ENCODE measurements at regions not wholly inside any gene's neighbourhood (a gene's known extent, or its start where the extent isn't known, plus 50 kb on each side); places are given as distances from the start of the nearest gene placed in this dataset.

DNA sequence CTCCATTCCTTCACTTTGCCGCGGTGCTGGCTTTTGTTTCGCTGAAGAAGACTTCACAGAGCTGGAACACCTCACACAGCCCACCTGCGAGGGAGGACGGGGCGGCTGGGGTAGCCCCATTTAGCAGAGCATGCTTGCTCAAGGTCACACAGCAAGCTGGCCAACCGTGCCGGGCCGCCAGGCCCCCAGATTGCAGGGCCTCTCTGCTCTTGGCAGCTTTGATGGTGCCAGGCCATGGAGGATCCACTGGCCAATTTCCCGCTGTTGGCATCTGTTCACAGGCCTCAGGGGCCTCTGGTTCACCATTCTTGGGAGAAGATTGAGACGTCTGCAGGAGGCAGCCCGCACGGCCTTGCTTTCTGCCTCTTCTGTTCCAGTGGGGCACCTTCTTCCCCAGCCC lies 77.9 kb upstream of the LINGO1 start:
- H3K27me3 ChIP-seq, result peaks cover 0 to 43% (median 0%) of the 10 kb centered on the region in 4 donors
- TF ChIP-seq POLR2A (IDR thresholded peaks at IDR 0.05; ENCODE audit: low read depth) (no peak), POLR2AphosphoS5 (IDR thresholded peaks at IDR 0.05) (no peak)
- whole genome bisulfite sequencing, result 91% methylated on average over 13 of the region's 13 CpGs
- no peak for DNase-seq (ENCODE audit: extremely low spot score)
- no peaks in the 10 kb centered on the region for H3K9me3 ChIP-seq
- H3K4me3 ChIP-seq, result no peak overlapping the region
- intact Hi-C loops (cut with DNase I), result no loop called here
- H3K27ac ChIP-seq (replicated peaks in 1 of 4), result no peak overlapping the region
- no peaks in the 10 kb centered on the region for H3K36me3 ChIP-seq
- no peaks in the 10 kb centered on the region for H3K4me1 ChIP-seq

DNA sequence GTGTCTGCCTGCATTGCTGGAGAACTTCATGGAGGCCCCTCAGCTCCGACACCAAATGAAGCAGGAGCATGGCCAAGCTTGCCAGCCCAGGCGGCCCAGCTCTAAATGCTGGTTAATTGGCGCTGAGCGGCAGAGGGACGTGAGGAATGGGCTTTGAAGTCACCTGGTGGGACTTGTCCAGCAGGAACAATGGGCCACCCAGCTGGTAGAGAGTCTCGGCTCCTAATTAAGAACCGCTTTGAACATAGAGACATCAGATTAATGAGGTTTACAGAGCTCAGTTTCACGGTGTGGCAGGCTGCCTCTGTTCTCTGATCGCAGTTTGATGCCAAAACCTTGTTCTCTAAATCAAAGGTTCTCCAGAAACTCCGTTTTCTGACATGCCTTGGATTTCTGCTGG lies 77.5 kb upstream of the LINGO1 start:
- Histone ChIP-seq H3K27ac (replicated peaks in 1 of 4) (no peak overlapping the region), H3K4me3 (no peak overlapping the region), H3K4me1 (no peaks in the 10 kb centered on the region), H3K27me3 (peaks cover 0 to 43% (median 0%) of the 10 kb centered on the region in 4 donors), H3K9me3 (no peaks in the 10 kb centered on the region), H3K36me3 (no peaks in the 10 kb centered on the region)
- TF ChIP-seq CTCF (IDR thresholded peaks at IDR 0.05), result no peak
- TF ChIP-seq POLR2AphosphoS5 (IDR thresholded peaks at IDR 0.05), result no peak
- no peak for TF ChIP-seq EP300 (IDR thresholded peaks at IDR 0.05)
- no peak for TF ChIP-seq POLR2A (IDR thresholded peaks at IDR 0.05; ENCODE audit: low read depth)
- intact Hi-C loops (cut with DNase I), result no loop called here
- 58% methylated on average over 3 of the region's 10 CpGs for WGBS
- no peak for DNase-seq (ENCODE audit: extremely low spot score)

- 81% methylated on average over 9 of the region's 10 CpGs for WGBS
- no peaks in the 10 kb centered on the region for H3K36me3 ChIP-seq
- no peaks in the 10 kb centered on the region for H3K9me3 ChIP-seq
- intact Hi-C loops (cut with DNase I), result no loop called here
- H3K4me1 ChIP-seq, result no peaks in the 10 kb centered on the region
- no peak overlapping the region for H3K4me3 ChIP-seq
- TF ChIP-seq POLR2AphosphoS5 (IDR thresholded peaks at IDR 0.05) (no peak), CTCF (IDR thresholded peaks at IDR 0.05) (no peak), EP300 (IDR thresholded peaks at IDR 0.05) (no peak), POLR2A (IDR thresholded peaks at IDR 0.05; ENCODE audit: low read depth) (no peak)
- no peak for DNase-seq (ENCODE audit: extremely low spot score)
- no peak overlapping the region for H3K27ac ChIP-seq (replicated peaks in 1 of 4)
- peaks cover 0 to 41% (median 0%) of the 10 kb centered on the region in 4 donors for H3K27me3 ChIP-seq
Measured at GRCh38 chr15:77709135-77709886, 76.6 kb upstream of the LINGO1 start.

GRCh38 chr15:77706482-77707244 lies 74.0 kb upstream of the LINGO1 start:
- Histone ChIP-seq H3K9me3 (no peaks in the 10 kb centered on the region), H3K36me3 (no peaks in the 10 kb centered on the region), H3K4me1 (no peaks in the 10 kb centered on the region), H3K27ac (replicated peaks in 1 of 4) (no peak overlapping the region), H3K27me3 (peaks cover 0 to 35% (median 0%) of the 10 kb centered on the region in 4 donors), H3K4me3 (no peak overlapping the region)
- WGBS, result 75% methylated on average over 4 of the region's 5 CpGs
- TF ChIP-seq CTCF (IDR thresholded peaks at IDR 0.05) (no peak), EP300 (IDR thresholded peaks at IDR 0.05) (no peak), POLR2A (IDR thresholded peaks at IDR 0.05; ENCODE audit: low read depth) (no peak), POLR2AphosphoS5 (IDR thresholded peaks at IDR 0.05) (no peak)
- no peak for DNase-seq (ENCODE audit: extremely low spot score)
- intact Hi-C loops (cut with DNase I), result no loop called here

GRCh38 chr15:77702211-77702957 lies 69.7 kb upstream of the LINGO1 start:
- H3K27me3 ChIP-seq, result peaks cover 0 to 41% (median 1%) of the 10 kb centered on the region in 4 donors
- intact Hi-C loops (cut with DNase I), result no loop called here
- WGBS, result 28% methylated on average over 5 of the region's 5 CpGs
- DNase-seq (ENCODE audit: extremely low spot score), result no peak
- TF ChIP-seq CTCF (IDR thresholded peaks at IDR 0.05) (no peak), EP300 (IDR thresholded peaks at IDR 0.05) (no peak), POLR2A (IDR thresholded peaks at IDR 0.05; ENCODE audit: low read depth) (no peak), POLR2AphosphoS5 (IDR thresholded peaks at IDR 0.05) (no peak)
- no peak overlapping the region for H3K27ac ChIP-seq (replicated peaks in 1 of 4)
- H3K9me3 ChIP-seq, result no peaks in the 10 kb centered on the region
- no peak overlapping the region for H3K4me3 ChIP-seq
- H3K36me3 ChIP-seq, result no peaks in the 10 kb centered on the region
- no peaks in the 10 kb centered on the region for H3K4me1 ChIP-seq
